ENCODE measurements at regions not wholly inside any gene's neighbourhood (a gene's known extent, or its start where the extent isn't known, plus 50 kb on each side); places are given as distances from the start of the nearest gene placed in this dataset.
A peak's percentile ranks its signal among the peaks of the same experiment; 100 is the strongest.

- DNase-seq (ENCODE audit: low read depth) = no peak
These were observed 80.3 kb upstream of the KCNMB2 start for GRCh38 chr3:178455946-178456345.

- DNase-seq (ENCODE audit: low read depth) = no peak
These were observed 79.5 kb upstream of the KCNMB2 start for GRCh38 chr3:178456621-178457285.

- DNase-seq (ENCODE audit: low read depth) = no peak
These were observed 78.7 kb upstream of the KCNMB2 start for GRCh38 chr3:178457511-178457910.

GRCh38 chr3:178458313-178459037 is 77.8 kb upstream of the KCNMB2 start:
- no peak for DNase-seq (ENCODE audit: low read depth)

- DNase-seq (ENCODE audit: low read depth) = no peak
These were observed 77.2 kb upstream of the KCNMB2 start for GRCh38 chr3:178459038-178459410.

GRCh38 chr3:178465260-178466180 is 70.7 kb upstream of the KCNMB2 start:
- DNase-seq (ENCODE audit: low read depth) = no peak

GRCh38 chr3:178472941-178473340 is 63.3 kb upstream of the KCNMB2 start:
- DNase-seq (ENCODE audit: low read depth) = no peak

GRCh38 chr3:178474526-178474925 is 61.7 kb upstream of the KCNMB2 start:
- peak; percentile 23 for DNase-seq (ENCODE audit: low read depth)

GRCh38 chr3:178475062-178475461 is 61.2 kb upstream of the KCNMB2 start:
- no peak for DNase-seq (ENCODE audit: low read depth)

- DNase-seq (ENCODE audit: low read depth) = no peak
These were observed 59.4 kb upstream of the KCNMB2 start for GRCh38 chr3:178476886-178477285.

GRCh38 chr3:178479446-178479845 is 56.8 kb upstream of the KCNMB2 start:
- DNase-seq (ENCODE audit: low read depth) = no peak

- no peak for DNase-seq (ENCODE audit: low read depth)
These were observed 56.4 kb upstream of the KCNMB2 start for GRCh38 chr3:178479860-178480259.

GRCh38 chr3:178480274-178480673 is 56.0 kb upstream of the KCNMB2 start:
- no peak for DNase-seq (ENCODE audit: low read depth)

GRCh38 chr3:178480795-178481194 is 55.4 kb upstream of the KCNMB2 start:
- no peak for DNase-seq (ENCODE audit: low read depth)

- peak; percentile 15 for DNase-seq (ENCODE audit: low read depth)
These were observed 53.3 kb upstream of the KCNMB2 start for GRCh38 chr3:178482981-178483380.

GRCh38 chr3:178483704-178484103 is 52.5 kb upstream of the KCNMB2 start:
- DNase-seq (ENCODE audit: low read depth) = peak; percentile 41

- DNase-seq (ENCODE audit: low read depth) = no peak
These were observed 50.5 kb upstream of the KCNMB2 start for GRCh38 chr3:178485756-178486155.

Data from amniotic epithelial cell (primary cell).